ENCODE measurements at regions not wholly inside any gene's neighbourhood (a gene's known extent, or its start where the extent isn't known, plus 50 kb on each side); places are given as distances from the start of the nearest gene placed in this dataset.
"Not testable (repeated sequence)": the region's sequence is repeated elsewhere in the genome, so short reads cannot be mapped to it uniquely, and the experiment has no call there.

DNA sequence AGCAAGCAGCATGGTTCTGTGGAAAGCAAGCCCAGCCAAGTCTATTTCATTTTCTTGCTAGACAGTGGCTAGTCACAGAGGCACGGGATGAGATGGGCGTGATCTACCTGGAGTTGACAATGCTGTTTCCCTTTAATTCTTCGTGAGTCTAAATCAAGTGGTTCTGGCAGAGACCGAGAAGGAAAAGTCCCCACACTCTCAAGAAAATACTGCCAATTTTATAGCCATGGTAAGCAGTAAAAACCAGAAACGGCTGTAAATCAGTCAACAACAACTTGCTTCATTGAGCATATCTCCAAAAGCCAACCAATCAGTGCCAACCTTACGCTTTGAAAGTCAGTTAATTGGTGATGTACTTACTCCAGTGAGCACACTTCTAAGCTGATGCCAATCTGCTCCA lies 223.4 kb downstream of the SEC23IP start:
- no peak for DNase-seq

DNA sequence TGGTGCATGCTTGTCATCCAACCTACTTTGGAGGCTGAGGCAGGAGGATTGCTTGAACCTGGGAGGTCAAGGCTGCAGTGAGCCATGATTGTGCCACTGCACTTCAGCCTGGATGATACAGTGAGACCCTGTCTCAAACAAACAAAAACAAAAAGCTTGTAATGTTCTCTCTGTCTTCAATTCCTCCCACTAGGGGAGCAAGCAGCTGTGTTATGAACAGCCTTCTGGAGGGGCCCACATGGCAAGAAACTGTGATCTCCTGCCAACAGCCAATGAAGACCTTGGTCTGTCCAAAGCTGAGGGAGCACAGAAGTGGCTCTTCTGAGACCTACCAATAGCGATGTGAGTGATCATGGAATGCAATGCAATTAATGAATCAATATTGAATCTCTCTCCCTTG lies 229.2 kb downstream of the SEC23IP start:
- no peak for DNase-seq

DNA sequence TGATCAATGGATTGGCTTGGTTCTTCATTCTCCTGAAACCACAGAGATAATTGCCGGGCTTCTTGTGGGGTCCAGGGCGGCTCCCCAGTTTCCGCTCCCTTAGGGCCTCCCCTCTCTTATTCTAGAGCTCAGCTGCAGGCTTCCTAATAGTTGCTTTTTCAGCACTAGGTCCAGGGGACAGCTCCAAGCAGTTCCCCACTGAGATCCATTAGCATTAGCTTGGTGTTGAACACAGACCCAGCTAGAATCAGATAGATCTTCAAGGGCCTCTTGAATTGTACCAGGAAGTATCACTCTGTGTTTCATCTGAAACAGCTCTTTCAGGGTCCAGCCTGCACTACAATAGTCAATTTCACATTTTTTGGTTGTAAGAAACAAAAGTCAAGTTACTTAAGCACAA lies 238.7 kb downstream of the SEC23IP start:
- no peak for DNase-seq

DNA sequence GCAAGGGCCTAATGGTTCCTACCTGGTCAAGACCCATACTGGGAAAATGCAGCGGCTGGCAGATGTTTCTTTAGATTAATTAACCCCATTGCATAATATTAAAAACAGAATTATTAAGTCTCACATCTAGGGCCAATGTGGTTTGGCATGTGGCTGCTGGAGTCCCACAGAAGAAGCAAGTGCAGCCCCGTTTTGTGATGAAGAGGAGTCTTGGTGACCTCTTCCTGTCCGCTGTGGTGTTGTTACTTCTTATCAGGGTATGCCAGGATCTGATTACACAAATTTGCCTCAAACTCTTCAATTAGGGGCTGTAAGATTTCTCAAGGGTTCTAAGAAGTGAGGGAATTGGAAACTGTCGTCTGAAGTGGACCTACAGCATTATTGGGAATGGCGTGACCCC lies 240.3 kb downstream of the SEC23IP start:
- DNase-seq: no peak

DNA sequence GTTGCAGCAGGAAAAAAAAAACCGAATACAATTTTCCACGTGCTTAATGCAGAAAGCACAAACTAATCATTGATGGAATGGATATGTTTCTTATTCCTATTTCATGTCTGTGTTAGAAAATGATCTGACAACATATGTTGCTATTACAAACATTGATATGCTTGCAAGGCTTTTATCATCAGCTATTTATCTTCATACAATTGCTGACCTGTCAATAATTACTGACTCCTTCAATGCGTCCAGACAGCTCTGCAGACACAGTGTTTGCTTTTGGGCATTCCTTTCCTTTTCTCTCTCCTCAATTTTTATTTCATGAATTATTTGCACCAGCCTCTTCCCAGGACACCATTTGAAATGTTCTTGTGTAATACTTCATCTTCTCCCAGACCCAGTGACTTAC lies 246.2 kb downstream of the SEC23IP start:
- no peak for DNase-seq

DNA sequence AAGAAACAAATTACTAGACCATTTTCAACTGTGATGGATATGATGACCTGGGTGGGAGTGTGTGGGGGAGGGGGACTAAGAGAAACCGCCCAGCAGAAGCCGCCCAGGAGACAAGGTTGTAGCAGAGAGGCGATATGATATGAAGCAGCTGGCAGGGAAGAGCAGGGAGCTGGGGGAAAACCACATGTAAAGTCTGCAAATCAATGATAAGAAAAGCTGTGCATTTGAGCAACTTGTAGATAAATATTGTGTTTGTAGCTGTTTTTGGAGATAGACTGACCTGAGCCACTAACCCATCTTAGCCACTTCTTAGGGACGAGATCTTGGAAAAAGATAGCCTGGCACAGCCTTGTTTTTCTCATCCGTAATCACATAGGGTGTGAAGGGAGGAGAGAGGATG lies 252.6 kb downstream of the SEC23IP start:
- DNase-seq: no peak

DNA sequence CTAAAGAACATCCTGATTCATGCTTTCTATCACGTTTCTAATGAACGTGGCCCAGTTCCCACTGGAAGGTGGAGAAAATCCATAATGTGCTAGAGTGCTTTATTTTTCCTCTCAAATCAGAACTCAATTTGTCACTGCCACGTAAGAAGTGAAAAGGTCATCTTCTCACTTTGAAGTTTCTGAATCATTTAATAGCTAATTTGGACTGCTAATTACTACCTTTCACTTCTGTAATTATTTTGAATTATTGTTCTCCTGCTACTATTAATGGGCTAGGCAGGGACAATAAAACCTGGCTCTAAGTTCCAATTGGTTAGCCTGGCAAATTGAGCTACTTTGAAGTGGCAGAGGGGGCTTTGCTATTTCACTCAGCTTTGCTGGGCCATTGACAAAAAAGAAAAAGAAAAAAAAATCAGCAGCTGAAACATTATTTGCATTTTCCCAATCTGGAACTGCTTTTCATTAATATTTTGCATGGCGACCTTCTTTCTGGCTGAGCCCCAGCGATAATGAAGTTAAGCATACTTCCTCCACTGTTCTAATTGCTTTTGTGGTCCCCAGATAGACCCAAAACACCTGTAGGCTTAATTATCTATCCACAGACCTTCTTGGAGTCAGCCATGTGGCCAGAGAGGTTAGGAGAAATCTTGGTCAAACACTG lies 264.2 kb downstream of the SEC23IP start:
- DNase-seq: no peak

DNA sequence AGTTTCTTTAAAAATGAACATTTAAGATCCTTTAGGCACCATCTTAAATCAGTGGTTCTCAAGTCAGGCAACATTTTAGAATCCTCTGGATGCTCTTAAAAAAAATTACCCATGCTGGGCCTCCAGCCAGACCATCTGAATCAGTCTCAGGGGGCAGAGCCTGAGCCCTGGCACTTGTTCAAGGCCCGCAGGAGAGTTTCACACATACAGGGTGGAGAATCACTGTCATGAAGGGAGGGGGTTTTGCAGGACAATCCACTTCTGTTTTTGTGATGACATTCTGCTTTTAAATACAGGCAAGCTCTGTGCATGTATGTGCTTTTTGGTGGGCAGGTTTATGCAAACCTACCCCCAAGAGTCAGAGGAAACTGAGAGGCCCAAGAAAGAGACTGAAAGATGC lies 268.6 kb downstream of the SEC23IP start:
- DNase-seq: no peak

DNA sequence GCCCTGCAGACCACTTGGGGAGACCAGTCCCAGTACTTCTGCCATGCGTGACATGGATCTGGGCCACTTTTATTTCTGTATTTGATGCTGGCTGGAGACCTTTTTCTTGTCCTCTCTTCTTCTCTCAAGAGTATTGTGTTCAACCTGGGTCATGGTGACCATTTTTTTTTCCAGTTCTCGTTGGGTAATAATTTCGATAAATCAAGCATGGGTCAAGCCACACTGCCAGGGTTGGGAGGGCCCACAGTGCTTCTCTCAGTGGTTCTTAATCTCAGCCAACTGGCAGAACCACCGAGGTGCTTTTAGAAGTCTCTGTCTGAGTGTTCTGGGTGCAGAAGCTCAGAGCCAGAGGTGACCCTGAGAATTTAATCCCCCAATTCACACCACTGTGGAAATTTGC lies 269.9 kb downstream of the SEC23IP start:
- no peak for DNase-seq

DNA sequence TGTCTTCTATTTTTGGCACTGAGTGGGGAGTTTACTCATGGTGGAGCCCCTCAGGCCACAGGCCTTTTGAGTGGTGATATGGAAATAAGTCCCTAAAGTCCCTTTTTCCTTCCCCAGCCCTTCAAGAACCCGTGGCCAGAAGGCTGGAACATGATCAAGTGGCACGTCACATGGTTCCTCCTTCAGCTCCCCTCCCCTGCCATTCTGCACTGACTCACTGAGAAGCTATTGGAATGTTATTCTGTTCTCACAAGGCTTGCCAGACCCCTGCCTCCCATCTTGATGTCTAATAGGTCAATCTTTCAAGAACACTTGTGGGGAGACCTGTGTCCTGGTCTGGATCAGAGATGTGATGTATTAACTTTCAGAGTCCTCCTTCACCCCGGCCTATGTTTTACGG lies 279.8 kb downstream of the SEC23IP start:
- DNase-seq: no peak

DNA sequence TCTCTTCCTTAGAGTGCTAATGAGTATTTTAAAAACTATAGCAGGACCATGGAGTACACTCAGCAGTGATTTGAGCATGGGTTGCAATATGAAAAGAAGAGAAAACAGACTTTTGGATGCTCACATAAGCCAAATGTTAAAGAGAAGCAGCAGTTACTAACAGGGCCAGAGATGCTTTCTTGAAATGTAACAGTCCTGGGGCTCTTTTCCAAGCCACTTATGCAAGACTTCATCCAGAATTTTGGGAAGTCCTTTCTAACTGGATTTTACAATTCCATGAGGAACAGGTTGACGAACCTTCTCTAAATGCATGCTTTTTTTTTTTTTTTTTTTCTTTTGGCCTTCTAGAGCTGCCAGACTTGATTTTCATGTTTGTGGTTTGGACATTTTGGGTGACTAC lies 282.0 kb downstream of the SEC23IP start:
- DNase-seq: no peak

DNA sequence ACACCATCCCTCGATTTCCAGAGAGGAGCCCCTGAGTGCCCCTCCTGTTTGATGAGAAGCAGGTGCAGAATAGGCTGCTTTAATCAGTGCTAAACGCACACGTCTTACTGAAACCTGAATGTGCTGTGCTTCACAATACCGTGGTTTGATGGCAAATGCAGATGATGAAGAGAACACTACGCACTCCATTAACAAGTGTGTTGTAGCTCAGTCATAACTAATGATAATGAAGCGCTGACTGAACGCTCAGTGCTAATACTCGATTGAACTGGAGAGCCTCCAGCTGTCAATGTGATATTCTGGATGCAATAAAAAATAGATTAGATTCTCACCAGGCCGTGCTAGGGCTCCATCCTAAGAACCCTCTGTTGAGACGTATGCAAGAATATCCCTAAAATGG lies 279.7 kb upstream of the PLPP4 start:
- no peak for DNase-seq

DNA sequence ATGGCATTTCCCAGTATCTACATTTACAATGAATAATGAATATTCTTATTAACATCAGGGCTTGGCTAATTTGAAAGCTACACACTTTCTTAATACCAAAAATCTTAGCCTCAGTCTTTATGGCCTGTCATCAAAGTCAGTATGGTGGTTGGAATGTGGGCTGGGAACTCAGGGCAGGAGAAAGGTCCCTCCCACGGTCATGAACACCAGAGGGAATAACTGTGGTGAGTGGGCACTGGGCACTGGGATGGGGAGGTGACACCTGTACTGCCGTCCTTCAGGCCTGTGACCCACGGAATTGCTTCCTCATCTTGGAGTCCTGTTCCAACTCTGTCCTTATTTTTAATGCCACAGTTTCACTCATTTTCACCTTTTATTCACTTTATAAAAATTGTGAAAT lies 276.9 kb upstream of the PLPP4 start:
- DNase-seq: no peak

DNA sequence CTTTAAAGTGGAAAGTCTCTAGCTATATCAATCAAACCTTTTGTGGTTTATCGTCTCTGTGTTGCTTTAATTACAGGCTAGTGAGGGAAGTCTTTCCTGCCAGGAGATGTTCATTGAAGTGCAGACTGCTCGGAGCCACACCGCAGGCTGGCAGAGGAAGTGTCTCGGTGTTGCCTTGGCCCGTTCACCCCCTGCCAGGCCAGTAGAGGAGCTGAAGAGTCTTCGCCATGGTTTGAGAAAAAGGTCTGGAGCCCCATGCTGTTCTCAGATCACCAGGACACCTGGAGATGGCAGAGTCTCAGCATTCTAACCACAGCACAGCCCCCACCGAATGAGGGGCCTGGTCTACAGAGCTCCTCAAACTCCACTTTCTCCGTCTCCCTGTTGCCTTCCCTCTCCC lies 275.9 kb upstream of the PLPP4 start:
- no peak for DNase-seq

DNA sequence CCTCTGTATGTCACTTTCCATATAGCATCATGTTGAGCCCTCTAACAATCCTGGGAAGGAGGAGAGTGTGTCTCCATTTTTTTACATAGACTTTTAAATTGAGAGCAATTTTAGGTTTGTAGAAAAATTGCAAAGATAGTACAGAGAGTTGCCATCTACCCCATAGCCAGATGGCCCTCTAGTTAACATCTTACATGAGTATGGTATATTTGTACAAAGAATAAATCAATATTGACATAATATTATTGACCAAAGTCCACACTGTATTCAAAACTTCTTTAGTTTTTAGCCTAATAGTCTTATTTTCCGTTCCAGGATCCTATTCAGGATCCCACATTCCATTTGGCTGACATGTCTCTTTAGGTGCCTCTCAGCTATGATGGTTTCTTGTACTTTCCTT lies 274.6 kb upstream of the PLPP4 start:
- no peak for DNase-seq

DNA sequence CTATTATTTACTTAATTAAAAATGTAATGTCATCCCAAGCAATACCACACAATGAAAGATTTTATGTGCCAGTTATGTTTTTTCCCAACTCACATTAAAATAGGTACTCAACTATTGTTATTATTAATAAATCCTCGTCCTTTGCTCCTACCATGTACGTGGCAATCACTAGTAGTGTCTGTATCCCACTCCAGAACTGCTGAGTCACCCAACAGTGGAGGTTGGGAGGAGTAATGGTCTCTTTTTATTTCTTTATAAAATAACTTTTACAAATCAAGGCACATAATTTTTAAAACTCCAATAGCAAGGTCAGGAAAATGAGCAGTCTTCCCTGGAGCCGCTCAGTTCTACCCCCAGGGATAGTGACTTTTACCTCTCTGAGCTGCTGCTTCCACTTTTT lies 273.5 kb upstream of the PLPP4 start:
- no peak for DNase-seq

DNA sequence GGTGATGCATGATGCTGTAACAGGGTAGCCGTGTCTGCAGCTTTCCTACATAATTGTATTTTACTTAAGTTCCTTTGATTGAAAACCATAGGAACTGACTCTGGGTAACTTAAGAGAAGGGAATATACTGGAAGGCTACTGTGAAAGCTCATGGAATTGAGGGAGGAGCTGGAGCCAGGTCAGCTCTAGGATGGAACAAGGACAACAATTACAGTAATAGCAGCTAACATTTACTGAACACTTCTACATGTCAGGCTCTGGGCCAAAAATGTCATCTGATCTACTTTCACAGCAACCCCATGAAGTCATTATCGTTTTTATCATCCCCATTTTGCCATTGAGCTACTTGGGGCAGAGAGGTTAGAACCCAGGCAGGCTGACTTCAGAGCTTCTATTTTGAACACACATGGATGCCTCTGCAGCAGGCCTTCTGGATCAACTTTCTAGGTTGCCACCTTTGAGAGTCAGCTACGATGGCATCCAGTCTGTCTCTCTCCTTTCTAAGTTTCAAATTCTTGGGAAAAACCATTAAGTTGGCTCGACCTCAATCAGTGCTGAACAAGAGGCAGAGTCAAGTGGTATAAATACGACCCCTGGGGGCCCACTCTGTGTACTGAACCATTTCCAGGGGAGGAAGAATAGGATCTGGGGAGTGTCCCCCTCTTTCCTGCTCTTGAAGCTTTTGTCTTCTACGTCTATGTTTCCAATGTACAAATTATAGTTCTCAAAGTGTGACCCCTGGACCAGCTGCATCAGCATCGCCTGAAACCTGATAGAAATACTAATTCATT lies 272.3 kb upstream of the PLPP4 start:
- no peak for DNase-seq

DNA sequence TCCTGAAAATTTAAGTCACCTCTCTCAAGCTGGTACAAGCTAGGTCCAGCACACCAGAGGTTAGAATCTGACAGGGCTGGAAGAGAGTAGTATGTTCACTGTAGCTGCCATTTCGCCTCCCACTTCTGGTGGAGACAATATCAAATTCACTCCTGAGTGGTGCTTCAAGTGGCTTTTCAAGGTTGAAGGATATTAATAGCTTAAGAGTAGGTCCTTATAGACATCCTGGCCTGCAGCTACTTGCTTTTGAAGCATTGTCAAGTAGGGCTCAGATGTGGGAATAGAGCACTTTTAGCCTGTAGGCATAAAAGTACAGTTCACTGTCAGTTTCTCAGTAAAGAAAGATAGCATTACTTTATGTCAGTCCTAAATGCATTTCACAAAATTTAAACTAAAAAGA lies 270.5 kb upstream of the PLPP4 start:
- DNase-seq: no peak

DNA sequence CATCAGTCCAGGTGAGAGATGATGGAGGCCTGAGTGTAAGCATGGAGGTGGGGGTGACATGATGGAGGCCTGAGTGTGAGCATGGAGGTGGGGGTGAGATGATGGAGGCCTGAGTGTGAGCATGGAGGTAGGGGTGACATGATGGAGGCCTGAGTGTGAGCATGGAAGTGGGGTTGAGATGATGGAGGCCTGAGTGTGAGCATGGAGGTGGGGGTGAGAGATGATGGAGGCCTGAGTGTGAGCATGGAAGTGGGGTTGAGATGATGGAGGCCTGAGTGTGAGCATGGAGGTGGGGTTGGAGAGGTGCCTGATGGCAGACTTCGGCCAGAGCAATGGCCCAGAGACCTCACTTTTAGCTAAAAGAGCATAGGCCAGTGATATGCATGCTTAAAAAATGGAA lies 269.9 kb upstream of the PLPP4 start:
- DNase-seq: not testable (repeated sequence)

DNA sequence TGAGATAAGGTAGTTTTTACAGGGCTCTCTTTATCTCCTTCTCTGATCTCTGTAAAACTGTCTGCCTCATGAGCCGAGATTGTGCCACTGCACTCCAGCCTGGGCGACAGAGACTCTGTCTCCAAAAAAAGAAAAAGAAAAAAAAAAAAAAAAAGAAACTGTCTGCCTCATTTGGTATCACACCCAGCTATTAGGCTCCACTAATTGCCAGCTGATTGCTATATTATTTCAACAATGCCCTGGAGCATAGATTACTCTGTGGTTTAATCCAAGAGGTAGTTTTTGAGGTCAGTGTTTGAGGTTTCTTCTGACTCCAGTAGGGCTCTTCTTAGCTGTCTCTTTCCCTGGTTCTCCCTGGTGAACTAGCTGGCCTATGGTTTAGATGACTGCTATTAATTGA lies 268.1 kb upstream of the PLPP4 start:
- no peak for DNase-seq

DNA sequence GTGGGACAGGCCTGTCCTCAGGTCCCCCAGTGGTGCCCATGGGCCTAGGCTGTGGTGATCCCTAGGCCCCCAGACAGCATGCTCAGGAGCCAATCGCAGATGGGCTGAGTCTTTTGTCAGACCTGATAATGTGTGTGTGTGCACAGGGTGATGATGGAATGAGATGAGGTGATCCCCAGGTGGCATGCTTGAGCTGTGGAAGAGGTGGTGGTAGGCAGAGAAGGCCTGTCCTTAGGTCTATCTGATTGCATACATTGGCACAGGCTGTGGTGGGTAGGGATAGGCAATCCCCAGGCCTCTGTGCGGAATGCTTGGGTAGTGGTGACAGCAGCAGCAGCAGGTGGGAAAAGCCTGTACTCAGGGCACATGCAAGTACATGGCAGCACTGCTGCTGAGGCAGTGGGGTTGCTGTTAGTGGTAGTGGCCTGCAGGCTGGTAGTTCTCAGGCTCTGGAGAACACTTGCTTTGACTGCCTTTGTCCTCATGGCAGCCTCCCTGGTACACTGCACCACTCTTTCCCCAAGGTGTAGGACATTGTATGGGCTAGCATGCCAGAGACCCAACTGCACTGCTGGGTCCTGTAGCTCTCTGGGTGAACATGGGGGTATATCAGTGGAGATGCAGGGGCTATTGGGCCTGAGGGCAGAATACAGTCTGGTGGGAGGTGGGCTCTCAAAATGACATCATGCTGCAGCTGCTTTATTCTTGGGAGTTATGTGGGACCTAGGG lies 260.9 kb upstream of the PLPP4 start:
- DNase-seq: no peak

DNA sequence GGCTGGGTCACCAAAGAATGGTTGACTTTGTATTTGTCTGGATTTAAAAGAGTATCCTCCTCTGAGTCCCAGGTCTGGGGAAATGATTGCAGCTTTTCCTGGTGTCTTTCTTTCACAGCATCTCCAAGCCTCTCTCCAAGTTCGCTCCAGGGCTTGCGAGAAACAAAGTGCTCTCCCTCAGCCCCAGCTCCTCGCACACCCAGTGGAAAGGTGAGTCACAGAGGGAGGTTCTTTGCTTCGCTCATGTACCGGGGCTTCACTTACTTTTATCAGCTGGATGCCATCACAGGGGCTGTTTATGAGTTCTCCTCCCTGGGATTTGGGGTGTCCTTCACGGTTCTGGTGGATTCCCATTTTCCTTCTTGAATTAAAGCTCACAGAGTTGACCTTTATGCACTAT lies 252.2 kb upstream of the PLPP4 start:
- no peak for DNase-seq

DNA sequence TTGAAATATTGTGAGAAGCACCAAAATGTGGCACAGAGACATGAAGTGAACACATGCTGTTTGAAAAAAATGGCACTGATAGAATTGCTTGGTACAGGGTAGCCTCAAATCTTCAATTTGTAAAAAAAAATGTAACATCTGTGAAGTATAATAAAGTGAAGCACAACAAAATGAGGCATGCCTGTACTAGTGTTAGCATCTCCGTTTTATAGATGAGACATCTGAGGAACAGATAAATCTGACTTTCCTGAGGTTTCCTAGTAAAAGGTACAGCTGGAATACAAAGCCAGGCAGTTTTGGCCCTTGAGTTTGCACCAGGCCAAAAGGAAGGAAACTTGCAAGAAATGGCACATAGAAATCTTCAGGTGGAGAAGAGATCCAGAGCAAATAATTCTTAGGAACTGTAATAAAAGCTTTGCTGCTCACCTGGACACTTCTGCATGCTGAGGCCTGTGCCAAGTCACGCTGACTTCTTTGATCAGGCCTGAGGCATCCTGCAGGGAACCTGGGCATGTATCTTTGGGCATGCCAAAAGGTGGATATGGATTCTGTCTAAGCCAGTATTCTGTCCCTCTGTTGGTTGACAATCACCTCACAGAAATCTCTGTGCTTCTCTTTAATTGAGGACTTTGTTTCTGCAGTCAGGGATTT lies 251.5 kb upstream of the PLPP4 start:
- DNase-seq: no peak

DNA sequence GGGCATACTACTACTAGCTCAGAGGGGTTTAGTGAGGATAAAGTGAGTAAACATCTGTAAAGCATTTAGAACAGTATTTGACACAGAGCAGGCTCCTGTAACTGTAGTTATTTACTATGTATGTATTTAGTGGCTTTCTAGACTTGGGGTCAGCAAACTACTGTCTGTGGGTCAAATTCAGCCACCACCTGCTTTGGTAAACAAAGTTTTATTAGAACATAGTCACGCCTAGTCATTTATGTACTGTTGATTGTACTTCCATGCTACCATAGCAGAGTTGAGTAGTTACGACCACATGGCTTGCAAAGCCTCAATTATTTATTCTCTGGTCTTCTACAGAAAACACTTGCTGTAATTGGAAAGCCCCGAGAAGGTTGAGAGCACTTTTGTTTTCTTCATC lies 248.5 kb upstream of the PLPP4 start:
- no peak for DNase-seq

Measured in CD4-positive, alpha-beta T cell treated with Interleukin-17A for 1 hour (primary cell).